IPS-15b (cell line): ENCODE measurements at regions not wholly inside any gene's neighbourhood (a gene's known extent, or its start where the extent isn't known, plus 50 kb on each side); places are given as distances from the start of the nearest gene placed in this dataset.

Experiments used
- H3K27me3 ChIP-seq: one replicate; pipeline ENCODE4 v1.6.1; 2013; ENCODE audit warnings: low read length; ENCODE audit not compliant: control insufficient read depth, insufficient read depth
- H3K36me3 ChIP-seq: one replicate; pipeline ENCODE4 v1.6.1; 2013; ENCODE audit warnings: low read length; ENCODE audit not compliant: control insufficient read depth, insufficient read depth
- H3K4me1 ChIP-seq: one replicate; pipeline ENCODE4 v1.6.1; 2013; ENCODE audit warnings: mild to moderate bottlenecking, low read length; ENCODE audit not compliant: control insufficient read depth, insufficient read depth
- H3K4me3 ChIP-seq: one replicate; pipeline ENCODE4 v1.5.1; 2013; ENCODE audit warnings: low read depth, low read length
- H3K9ac ChIP-seq: one replicate; pipeline ENCODE4 v1.6.1; 2013; ENCODE audit warnings: low read depth, mild to moderate bottlenecking, low read length
- H3K9me3 ChIP-seq: one replicate; pipeline ENCODE4 v1.6.1; 2013; ENCODE audit warnings: mild to moderate bottlenecking, low read length; ENCODE audit not compliant: control insufficient read depth, insufficient read depth

DNA sequence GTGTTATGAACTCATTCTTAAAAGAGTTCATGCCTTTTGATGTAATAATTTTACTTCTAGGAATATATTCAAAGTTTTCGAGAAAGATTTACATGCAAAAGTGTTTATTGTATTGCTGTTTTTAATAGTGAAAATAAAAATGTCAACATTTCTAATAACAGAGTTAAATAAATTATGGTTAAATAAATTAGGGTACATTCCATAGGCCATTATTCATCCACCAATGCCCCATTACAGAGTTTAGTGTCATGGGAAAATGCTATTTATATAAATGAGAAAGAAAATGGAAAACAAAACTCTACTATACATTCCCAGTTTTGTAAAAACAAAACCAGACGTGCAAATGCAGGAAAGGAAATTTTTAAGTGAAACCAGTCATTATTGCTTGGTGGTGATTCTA is 538.1 kb upstream of the TBL1XR1 start:
- no peaks in the 10 kb centered on the region for H3K9me3 ChIP-seq
- no peak overlapping the region for H3K4me3 ChIP-seq
- no peaks in the 10 kb centered on the region for H3K36me3 ChIP-seq
- no peak overlapping the region for H3K9ac ChIP-seq
- H3K4me1 ChIP-seq, result peaks cover 4% of the 10 kb centered on the region
- H3K27me3 ChIP-seq, result no peaks in the 10 kb centered on the region

DNA sequence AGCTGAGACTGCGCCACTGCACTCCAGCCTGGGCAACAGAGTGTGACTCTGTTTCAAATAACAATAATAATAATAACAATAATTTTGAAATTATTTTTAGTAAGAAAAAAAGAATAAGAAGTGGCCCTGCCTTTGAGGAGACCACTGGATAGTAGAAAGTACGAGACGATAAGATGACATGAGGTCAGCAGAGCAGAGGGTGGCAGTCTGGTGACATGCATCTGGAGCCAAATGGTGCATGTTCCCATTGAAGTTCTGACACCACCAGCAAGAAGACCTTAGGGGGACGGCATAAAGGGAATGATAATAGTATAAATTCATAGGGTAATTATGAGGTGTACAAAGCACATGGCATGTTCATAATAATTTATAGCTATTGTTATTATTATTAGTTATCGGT is 542.2 kb upstream of the TBL1XR1 start:
- Histone ChIP-seq H3K9me3 (no peaks in the 10 kb centered on the region), H3K4me1 (peaks cover 7% of the 10 kb centered on the region), H3K27me3 (no peaks in the 10 kb centered on the region), H3K4me3 (no peak overlapping the region), H3K9ac (no peak overlapping the region), H3K36me3 (no peaks in the 10 kb centered on the region)

DNA sequence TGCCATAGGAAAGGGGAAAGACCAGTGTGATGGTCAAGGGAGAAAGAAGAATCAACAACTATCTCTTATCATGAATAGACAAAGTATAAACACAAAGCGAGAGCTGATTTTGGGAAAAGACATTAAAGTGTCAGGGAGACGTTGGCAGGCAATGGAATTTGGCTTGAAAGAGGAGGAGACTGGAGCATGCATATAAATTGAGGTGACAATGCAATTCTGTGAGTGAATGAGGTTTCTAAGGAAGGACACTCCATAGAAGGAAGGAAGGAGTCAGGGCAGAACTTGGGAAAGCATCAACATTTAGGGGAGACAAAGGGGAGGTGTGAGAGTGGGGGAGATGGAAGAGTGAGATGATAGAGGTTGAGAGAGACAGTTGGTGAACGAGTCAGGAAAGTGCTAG is 543.0 kb upstream of the TBL1XR1 start:
- Histone ChIP-seq H3K9me3 (no peaks in the 10 kb centered on the region), H3K4me3 (no peak overlapping the region), H3K9ac (no peak overlapping the region)

DNA sequence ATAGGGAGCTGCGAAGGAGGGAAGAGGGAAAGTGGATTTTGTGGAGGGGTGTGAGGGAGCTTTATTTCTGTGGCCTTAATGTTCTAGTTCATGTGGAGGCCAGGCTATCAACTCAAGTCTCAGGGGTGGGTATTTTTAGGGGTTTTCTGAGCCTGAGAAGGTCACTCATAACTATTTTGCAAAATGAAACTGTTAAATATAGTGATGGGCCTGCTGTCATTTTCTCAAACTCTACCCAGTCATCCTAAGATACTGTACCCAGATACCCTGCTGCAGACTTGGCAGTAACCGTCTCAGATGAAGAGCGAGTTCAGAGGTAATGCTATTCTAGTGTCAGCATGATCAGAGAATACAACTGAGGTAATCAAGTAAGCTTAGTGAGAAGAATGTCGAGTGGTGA is 545.0 kb upstream of the TBL1XR1 start:
- Histone ChIP-seq H3K9ac (no peak overlapping the region), H3K36me3 (no peaks in the 10 kb centered on the region), H3K27me3 (no peaks in the 10 kb centered on the region), H3K4me3 (no peak overlapping the region), H3K9me3 (no peaks in the 10 kb centered on the region), H3K4me1 (peaks cover 7% of the 10 kb centered on the region)

More for the DNA sequence above, 543.0 kb upstream of the TBL1XR1 start:
- H3K4me1 ChIP-seq, result peaks cover 7% of the 10 kb centered on the region
- no peaks in the 10 kb centered on the region for H3K27me3 ChIP-seq
- no peaks in the 10 kb centered on the region for H3K36me3 ChIP-seq

DNA sequence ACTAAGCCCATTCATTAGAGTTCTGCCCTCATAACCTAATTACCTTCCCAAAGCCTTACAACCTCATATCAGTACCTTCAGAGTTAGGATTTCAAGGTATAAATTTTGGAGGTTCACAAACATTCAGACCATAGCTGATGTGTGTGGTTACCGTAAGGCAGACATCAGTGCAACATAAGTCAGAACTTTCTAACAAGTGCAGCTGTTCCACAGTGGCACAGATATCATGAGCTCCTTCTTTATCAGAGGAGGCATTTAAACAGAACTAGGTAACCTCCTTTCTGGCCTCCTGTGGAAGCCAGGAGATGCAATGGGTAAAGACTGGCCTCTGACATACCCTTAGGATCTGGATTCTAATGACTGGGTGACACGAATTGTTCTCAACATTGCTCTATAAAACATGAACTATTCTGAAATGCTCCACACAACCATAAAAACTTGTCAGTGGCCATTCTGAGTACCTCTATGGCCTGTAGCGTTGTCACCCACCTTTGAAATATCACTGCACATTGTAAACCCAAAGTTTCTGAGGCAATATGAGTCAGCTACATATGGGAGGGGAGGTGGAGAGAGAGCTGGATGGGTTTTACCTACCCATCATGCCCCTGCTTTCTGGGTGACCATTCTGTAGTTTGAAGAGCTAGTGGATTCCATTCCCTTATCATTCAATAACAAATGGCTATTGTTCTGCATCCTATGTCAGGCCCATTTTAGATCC is 546.0 kb upstream of the TBL1XR1 start:
- Histone ChIP-seq H3K4me3 (no peak overlapping the region), H3K9me3 (no peaks in the 10 kb centered on the region), H3K4me1 (peaks cover 7% of the 10 kb centered on the region), H3K9ac (no peak overlapping the region), H3K36me3 (no peaks in the 10 kb centered on the region), H3K27me3 (no peaks in the 10 kb centered on the region)

DNA sequence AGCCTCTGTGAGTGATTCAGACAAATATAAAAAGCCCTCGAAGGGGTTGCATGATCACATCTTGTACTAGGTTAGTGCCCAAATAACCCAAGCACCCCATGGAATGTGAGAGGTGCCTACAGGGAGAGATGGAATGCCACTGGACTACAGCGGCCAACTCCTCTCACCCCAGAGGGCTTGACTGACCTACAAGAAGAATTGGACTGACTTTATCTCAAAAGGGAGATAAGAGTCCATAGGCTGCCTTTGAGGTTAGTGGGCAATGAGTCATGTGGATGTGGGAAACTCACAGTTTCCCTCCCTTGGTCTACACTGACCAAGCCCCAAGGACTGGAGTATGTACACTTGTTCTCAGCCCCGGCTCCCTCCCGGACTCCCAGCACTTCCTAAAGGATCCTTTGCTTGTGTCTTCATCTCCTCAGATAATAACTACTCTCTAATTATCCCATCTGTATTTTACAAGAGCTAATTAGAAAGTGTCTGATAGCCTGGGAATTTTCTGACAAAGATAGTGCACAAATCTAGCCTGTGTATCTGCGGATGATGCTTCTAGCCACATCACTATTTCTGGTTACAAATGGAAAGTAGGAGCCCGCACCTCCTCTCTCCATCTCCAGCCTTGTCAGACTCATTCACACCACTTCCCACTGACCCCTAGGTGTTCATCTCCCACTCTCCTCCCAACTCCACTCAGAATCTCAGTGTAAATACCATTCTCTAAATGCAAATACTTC is 547.8 kb upstream of the TBL1XR1 start:
- H3K9me3 ChIP-seq, result no peaks in the 10 kb centered on the region
- H3K36me3 ChIP-seq, result no peaks in the 10 kb centered on the region
- H3K9ac ChIP-seq, result no peak overlapping the region
- peaks cover 7% of the 10 kb centered on the region for H3K4me1 ChIP-seq
- H3K4me3 ChIP-seq, result no peak overlapping the region
- H3K27me3 ChIP-seq, result no peaks in the 10 kb centered on the region

DNA sequence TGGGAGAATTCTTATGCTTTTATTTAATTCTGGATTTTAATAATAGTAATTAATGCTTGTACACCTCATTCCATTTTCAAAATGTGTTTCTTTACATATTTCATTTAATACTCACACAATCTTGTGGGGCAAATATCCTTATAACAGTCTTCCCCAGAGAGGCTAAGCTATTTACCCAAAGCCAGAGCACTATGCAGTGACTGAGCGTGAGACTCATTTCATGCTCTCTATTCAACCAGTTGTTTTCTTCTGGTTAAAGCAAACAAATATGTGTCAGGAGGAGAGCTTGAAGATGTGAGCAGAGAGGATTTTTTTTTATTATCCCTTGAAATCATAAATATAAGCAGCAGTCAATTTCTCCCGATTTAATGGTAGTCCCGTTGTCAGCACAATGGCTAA is 548.3 kb upstream of the TBL1XR1 start:
- Histone ChIP-seq H3K4me3 (no peak overlapping the region), H3K9ac (no peak overlapping the region), H3K9me3 (no peaks in the 10 kb centered on the region), H3K4me1 (peaks cover 2% of the 10 kb centered on the region), H3K36me3 (no peaks in the 10 kb centered on the region), H3K27me3 (no peaks in the 10 kb centered on the region)

DNA sequence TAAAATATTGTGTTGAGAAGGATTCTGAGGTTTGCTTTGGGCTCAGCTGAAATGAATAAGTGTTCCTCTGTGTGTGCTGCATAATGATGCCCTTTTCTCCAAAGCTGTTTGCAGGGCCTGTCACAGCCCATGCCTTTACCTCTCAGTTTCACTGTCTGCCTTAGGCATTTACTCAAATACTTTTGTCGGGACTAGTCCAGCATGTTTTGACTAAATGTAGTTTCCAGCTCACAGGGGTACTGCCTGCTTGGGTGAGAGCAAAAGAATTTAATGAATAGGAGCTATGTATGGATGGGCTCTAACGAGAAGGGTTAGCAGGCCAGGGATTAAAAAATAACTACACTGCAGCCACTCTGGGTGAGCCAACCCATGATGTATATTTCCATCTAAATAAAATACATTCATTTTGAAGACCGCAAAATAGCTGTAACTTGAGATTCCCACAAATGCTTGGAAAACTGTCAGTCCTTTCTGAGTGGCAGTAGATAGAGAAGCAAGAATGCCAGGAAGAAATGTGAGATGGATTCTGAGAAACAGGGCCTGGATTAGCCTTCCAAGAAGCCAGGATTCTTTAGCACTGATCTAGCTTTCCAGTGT is 549.2 kb upstream of the TBL1XR1 start:
- H3K27me3 ChIP-seq, result no peaks in the 10 kb centered on the region
- H3K9ac ChIP-seq, result no peak overlapping the region
- no peaks in the 10 kb centered on the region for H3K4me1 ChIP-seq

DNA sequence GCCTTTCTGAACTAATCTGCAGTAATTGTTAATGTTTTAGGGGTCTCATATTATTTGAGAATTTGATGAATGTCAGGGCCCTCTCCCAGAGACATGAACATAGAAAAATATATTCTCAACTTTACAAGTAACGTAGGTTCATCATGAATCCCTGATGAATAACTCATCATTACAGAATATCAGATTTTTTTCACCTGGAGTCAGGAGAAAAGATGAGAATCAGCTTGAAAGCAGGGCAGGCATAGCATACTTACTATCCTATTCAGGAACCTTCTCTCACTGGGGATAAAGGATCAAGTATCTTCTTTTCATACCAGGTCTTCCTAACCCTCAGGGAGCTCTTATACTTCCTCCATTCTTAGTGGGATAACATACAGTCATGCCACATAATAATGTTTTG is 552.6 kb upstream of the TBL1XR1 start:
- Histone ChIP-seq H3K36me3 (no peaks in the 10 kb centered on the region), H3K4me1 (no peaks in the 10 kb centered on the region), H3K9ac (no peak overlapping the region), H3K9me3 (no peaks in the 10 kb centered on the region), H3K27me3 (no peaks in the 10 kb centered on the region), H3K4me3 (no peak overlapping the region)

More for the DNA sequence above, 549.2 kb upstream of the TBL1XR1 start:
- no peaks in the 10 kb centered on the region for H3K36me3 ChIP-seq
- no peaks in the 10 kb centered on the region for H3K9me3 ChIP-seq
- no peak overlapping the region for H3K4me3 ChIP-seq

DNA sequence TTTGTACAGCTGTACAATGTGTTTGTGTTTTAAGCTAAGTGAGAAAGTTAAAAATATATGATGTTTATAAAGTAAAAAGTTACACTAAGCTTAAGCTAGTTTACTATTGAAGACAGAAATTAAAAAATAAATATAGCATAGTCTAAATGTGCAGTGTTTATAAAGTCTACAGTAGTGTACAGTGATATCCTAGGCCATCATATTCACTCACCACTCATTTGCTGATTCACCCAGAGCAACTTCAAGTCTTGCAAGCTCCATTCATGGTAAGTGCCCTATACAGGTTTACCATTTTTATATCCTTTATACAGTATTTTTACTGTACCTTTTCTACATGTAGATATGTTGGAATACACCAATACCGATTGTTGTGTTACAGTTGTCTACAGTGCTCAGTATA is 553.2 kb upstream of the TBL1XR1 start:
- H3K4me1 ChIP-seq, result no peaks in the 10 kb centered on the region
- no peaks in the 10 kb centered on the region for H3K36me3 ChIP-seq
- no peaks in the 10 kb centered on the region for H3K9me3 ChIP-seq
- no peaks in the 10 kb centered on the region for H3K27me3 ChIP-seq
- no peak overlapping the region for H3K4me3 ChIP-seq
- H3K9ac ChIP-seq, result no peak overlapping the region

DNA sequence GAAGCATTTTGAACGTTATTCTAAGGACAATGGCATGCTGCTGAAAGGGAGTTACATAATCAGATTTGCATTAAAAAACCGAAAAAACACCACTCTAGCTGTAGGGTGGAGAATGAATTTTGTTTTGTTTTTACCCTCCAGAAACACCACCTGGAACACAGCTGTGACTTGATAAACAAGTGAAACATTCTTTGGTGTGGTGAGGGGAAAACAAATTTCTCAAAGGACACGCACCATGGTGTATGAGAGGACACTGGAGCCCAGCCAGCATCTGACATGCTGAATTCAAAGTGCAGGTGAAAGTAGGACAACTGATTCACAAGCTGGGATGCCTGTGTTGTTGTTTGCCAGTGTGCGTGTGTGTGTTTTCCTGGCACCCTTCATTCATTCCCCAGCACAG is 554.5 kb upstream of the TBL1XR1 start:
- no peaks in the 10 kb centered on the region for H3K27me3 ChIP-seq
- H3K36me3 ChIP-seq, result no peaks in the 10 kb centered on the region
- H3K4me1 ChIP-seq, result no peaks in the 10 kb centered on the region
- H3K9me3 ChIP-seq, result no peaks in the 10 kb centered on the region
- H3K4me3 ChIP-seq, result no peak overlapping the region
- no peak overlapping the region for H3K9ac ChIP-seq

DNA sequence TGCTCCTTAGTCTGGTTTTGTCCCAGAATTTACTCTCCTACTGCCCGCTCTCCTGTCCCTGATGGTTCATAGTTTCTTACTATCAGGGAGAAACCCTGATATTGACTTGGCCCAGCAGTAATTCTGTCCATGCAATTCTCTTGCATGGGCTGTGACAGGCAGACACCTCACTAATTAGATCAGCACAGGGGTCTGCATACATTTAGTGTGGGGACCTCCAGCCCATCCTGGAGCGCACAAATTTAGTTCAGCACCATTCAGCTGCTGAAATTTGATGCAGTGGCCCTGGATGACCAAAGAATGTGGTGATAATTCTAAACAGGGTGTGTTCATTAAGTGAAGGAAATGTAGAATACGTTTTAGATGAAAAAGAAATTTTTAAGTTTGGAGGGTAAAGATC is 555.5 kb upstream of the TBL1XR1 start:
- H3K4me1 ChIP-seq, result no peaks in the 10 kb centered on the region
- no peak overlapping the region for H3K9ac ChIP-seq
- no peaks in the 10 kb centered on the region for H3K36me3 ChIP-seq
- peaks cover 5% of the 10 kb centered on the region for H3K9me3 ChIP-seq
- H3K27me3 ChIP-seq, result no peaks in the 10 kb centered on the region
- H3K4me3 ChIP-seq, result no peak overlapping the region
